H1 (cell line): ENCODE measurements at regions not wholly inside any gene's neighbourhood (a gene's known extent, or its start where the extent isn't known, plus 50 kb on each side); places are given as distances from the start of the nearest gene placed in this dataset.

Experiments
- CTCF ChIA-PET: fragments of 300-600 bp; sonication (Branson Sonifier 250); formaldehyde crosslinking; loops from one replicate; lab custom pipeline; 2021; ENCODE audit not compliant: partially characterized antibody; lab: Charles Lee
- POLR2A ChIA-PET: fragments of 300-600 bp; sonication (Branson Sonifier 250); formaldehyde crosslinking; loops from one replicate; lab custom pipeline; 2021; ENCODE audit warnings: inconsistent platforms; ENCODE audit not compliant: partially characterized antibody; lab: Charles Lee
- DNase-seq, 2 experiments: peaks; one replicate each; pipeline versions ENCODE4 v3.0.0 to v3.0.0-alpha.2; 2010 to 2022; ENCODE audit warnings: low spot score in 2 of 2, low read depth in 1 of 2, mixed read lengths in 1 of 2
- FAIRE-seq: peaks from 2 replicates; lab custom pipeline; 2011; peaks lifted over from hg19 to GRCh38; lab: Jason Lieb, UNC
- H2AFZ ChIP-seq: 2 replicates; pipeline ENCODE4 v1.8.1; 2012; ENCODE audit warnings: low read length, inconsistent platforms
- H2AK5ac ChIP-seq: 2 replicates; pipeline ENCODE4 v1.6.1; 2013; ENCODE audit warnings: low read depth, low read length
- H2BK120ac ChIP-seq: replicated peaks from 2 replicates; pipeline ENCODE3; 2013; ENCODE audit warnings: low read depth, low read length, inconsistent platforms
- H2BK12ac ChIP-seq: 2 replicates; pipeline ENCODE4 v1.6.1; 2013; ENCODE audit warnings: low read depth, low read length
- H2BK15ac ChIP-seq: 2 replicates; pipeline ENCODE4 v1.6.1; 2013; ENCODE audit warnings: low read length
- H2BK20ac ChIP-seq: 2 replicates; pipeline ENCODE4 v1.6.1; 2013; ENCODE audit warnings: low read length
- H2BK5ac ChIP-seq: 2 replicates; pipeline ENCODE4 v1.6.1; 2013; ENCODE audit warnings: low read depth, low read length
- H3K14ac ChIP-seq: 2 replicates; pipeline ENCODE4 v1.6.1; 2013; ENCODE audit warnings: inconsistent platforms; ENCODE audit not compliant: insufficient read length
- H3K18ac ChIP-seq: 2 replicates; pipeline ENCODE4 v1.6.1; 2013; ENCODE audit warnings: low read length; ENCODE audit errors: extremely low read depth
- H3K23ac ChIP-seq: 2 replicates; pipeline ENCODE4 v1.6.1; 2013; ENCODE audit warnings: inconsistent platforms; ENCODE audit not compliant: insufficient read length
- H3K23me2 ChIP-seq: 2 replicates; pipeline ENCODE4 v1.6.1; 2013; ENCODE audit warnings: low read depth, low read length
- H3K27ac ChIP-seq: 2 replicates; pipeline ENCODE4 v1.6.1; 2011; ENCODE audit warnings: low read depth, low read length, inconsistent platforms
- H3K27me3 ChIP-seq, 4 experiments: replicated peaks in 1 of 4; 1 replicate in 1 of 4; 2 replicates in 3 of 4; pipeline versions ENCODE4 v1.6.1 to v1.8.1; 2011 to 2013; ENCODE audit warnings: low read length in 3 of 4, mild to moderate bottlenecking in 3 of 4, inconsistent platforms in 2 of 4, mixed read lengths in 2 of 4, moderate library complexity in 1 of 4; ENCODE audit not compliant: control insufficient read depth in 3 of 4, insufficient read depth in 3 of 4; ENCODE audit errors: extremely low read depth in 1 of 4
- H3K36me3 ChIP-seq, 4 experiments: 2 replicates each; pipeline versions ENCODE4 v1.6.1 to v1.8.1; 2011 to 2013; ENCODE audit warnings: mild to moderate bottlenecking in 4 of 4, low read length in 3 of 4, moderate library complexity in 2 of 4, control low read depth in 1 of 4, inconsistent platforms in 1 of 4; ENCODE audit not compliant: insufficient read depth in 4 of 4, control insufficient read depth in 2 of 4
- H3K4ac ChIP-seq: replicated peaks from 2 replicates; pipeline ENCODE3; 2013; ENCODE audit warnings: low read length, low read depth, mixed read lengths, inconsistent platforms; ENCODE audit not compliant: insufficient read length
- H3K4me1 ChIP-seq, 4 experiments: replicated peaks in 1 of 4; 1 replicate in 1 of 4; 2 replicates in 3 of 4; pipeline versions ENCODE4 v1.6.1 to v1.8.1; 2011 to 2013; ENCODE audit warnings: low read length in 3 of 4, inconsistent platforms in 2 of 4, mixed read lengths in 1 of 4; ENCODE audit not compliant: insufficient read depth in 4 of 4, control insufficient read depth in 3 of 4
- H3K4me2 ChIP-seq, 2 experiments: 2 replicates each; pipeline versions ENCODE4 v1.6.1 to v1.8.1; 2011 to 2013; ENCODE audit warnings: low read depth in 2 of 2, low read length in 2 of 2, control low read depth in 1 of 2, inconsistent platforms in 1 of 2, mild to moderate bottlenecking in 1 of 2; ENCODE audit not compliant: insufficient read depth in 1 of 2
- H3K4me3 ChIP-seq, 4 experiments: fragments of 200-600, 300-600 bp in 1 of 4; sonication (generic), shearing (Covaris generic), sonication (Bioruptor Twin) in 1 of 4; 2 replicates each; pipeline versions ENCODE4 v1.5.1 to v1.8.1; 2011 to 2016; ENCODE audit warnings: low read length in 4 of 4, low read depth in 3 of 4, control low read depth in 2 of 4, inconsistent platforms in 2 of 4, mild to moderate bottlenecking in 2 of 4, mixed read lengths in 1 of 4, moderate library complexity in 1 of 4; ENCODE audit not compliant: insufficient read depth in 2 of 4; ENCODE audit errors: extremely low read depth in 1 of 4
- H3K56ac ChIP-seq: replicated peaks from 2 replicates; pipeline ENCODE3; 2013; ENCODE audit warnings: low read depth, mild to moderate bottlenecking, mixed read lengths, low read length, inconsistent platforms; ENCODE audit not compliant: insufficient read length
- H3K79me1 ChIP-seq: 2 replicates; pipeline ENCODE4 v1.6.1; 2013; ENCODE audit warnings: low read depth, low read length, control low read depth
- H3K79me2 ChIP-seq, 2 experiments: 2 replicates each; pipeline versions ENCODE4 v1.6.1 to v1.8.1; 2012 to 2013; ENCODE audit warnings: low read length in 2 of 2, mild to moderate bottlenecking in 2 of 2, inconsistent platforms in 1 of 2; ENCODE audit not compliant: insufficient read depth in 2 of 2, control insufficient read depth in 1 of 2
- H3K9ac ChIP-seq, 4 experiments: replicated peaks in 1 of 4; 1 replicate in 1 of 4; 2 replicates in 3 of 4; pipeline versions ENCODE4 v1.6.1 to v1.8.1; 2011 to 2013; ENCODE audit warnings: low read depth in 3 of 4, low read length in 3 of 4, control low read depth in 2 of 4, mild to moderate bottlenecking in 2 of 4, moderate library complexity in 2 of 4, inconsistent platforms in 1 of 4; ENCODE audit errors: extremely low read depth in 1 of 4
- H3K9me3 ChIP-seq, 2 experiments: 2 replicates each; pipeline versions ENCODE4 v1.6.1 to v1.8.1; 2012 to 2013; ENCODE audit warnings: mild to moderate bottlenecking in 2 of 2, moderate library complexity in 2 of 2, control low read depth in 1 of 2, inconsistent platforms in 1 of 2, low read depth in 1 of 2, low read length in 1 of 2, mixed read lengths in 1 of 2; ENCODE audit not compliant: insufficient read depth in 2 of 2
- H4K20me1 ChIP-seq, 2 experiments: replicated peaks in 1 of 2; 2 replicates each; pipeline versions ENCODE3 to v1.8.1; 2011 to 2013; ENCODE audit warnings: inconsistent platforms in 2 of 2, low read length in 2 of 2, mild to moderate bottlenecking in 1 of 2; ENCODE audit not compliant: insufficient read depth in 2 of 2, control insufficient read depth in 1 of 2
- H4K5ac ChIP-seq: 2 replicates; pipeline ENCODE4 v1.6.1; 2013; ENCODE audit warnings: low read length, low read depth, mixed read lengths, inconsistent platforms; ENCODE audit not compliant: insufficient read length
- H4K8ac ChIP-seq: 2 replicates; pipeline ENCODE4 v1.8.0; 2013; ENCODE audit warnings: mild to moderate bottlenecking, moderate library complexity, low read length, inconsistent platforms; ENCODE audit not compliant: insufficient read depth; ENCODE audit errors: extremely low read depth
- H4K91ac ChIP-seq: replicated peaks from 2 replicates; pipeline ENCODE3; 2013; ENCODE audit warnings: low read length, mixed read lengths, inconsistent platforms; ENCODE audit not compliant: insufficient read length
- CHD1 ChIP-seq: IDR thresholded peaks from 2 replicates; pipeline ENCODE4 v1.6.1; 2012; ENCODE audit warnings: low read depth, low read length, improper control_type of control experiment
- KDM1A ChIP-seq: fragments of 200-600, 300-600 bp; sonication (generic); IDR thresholded peaks from 2 replicates; pipeline ENCODE4 v1.7.1; 2016; ENCODE audit warnings: mild to moderate bottlenecking, low read length, borderline replicate concordance
- KDM5A ChIP-seq: fragments of 200-600 bp; IDR thresholded peaks from 2 replicates; pipeline ENCODE4 v1.7.1; 2012; ENCODE audit warnings: mild to moderate bottlenecking, low read length, inconsistent platforms, mixed read lengths
- NANOG ChIP-seq: IDR thresholded peaks from 2 replicates; pipeline ENCODE4 v1.6.1; 2011; ENCODE audit warnings: low read length, low read depth, mild to moderate bottlenecking, inconsistent platforms; ENCODE audit not compliant: insufficient read depth, poor library complexity, severe bottlenecking
- PHF8 ChIP-seq: fragments of 200-600 bp; sonication (generic); conservative IDR thresholded peaks from 2 replicates; pipeline ENCODE4 v1.7.1; 2012; ENCODE audit warnings: low read depth, mild to moderate bottlenecking, inconsistent platforms, low read length, moderate library complexity
- POLR2AphosphoS5 ChIP-seq: IDR thresholded peaks from 2 replicates; pipeline ENCODE4 v1.6.1; 2011; ENCODE audit warnings: low read depth, low read length
- WGBS, 2 experiments: shearing (Covaris generic) in 1 of 2; methylation state at CpG; one replicate each; pipeline versions ENCODE4 v1.1.6 to v1.1.7; 2013 to 2015; ENCODE audit warnings: low lambda C conversion rate in 2 of 2, mixed read lengths in 2 of 2, inconsistent platforms in 1 of 2, low coverage in 1 of 2, missing lambda C conversion rate in 1 of 2; ENCODE audit not compliant: insufficient replicate concordance in 2 of 2, insufficient coverage in 1 of 2, insufficient read length in 1 of 2; ENCODE audit errors: extremely low coverage in 1 of 2, missing lambda C conversion rate in 1 of 2; 5-methylcytosine and 5-hydroxymethylcytosine counted together

- H2AK5ac ChIP-seq = no peak overlapping the region
- H2BK12ac ChIP-seq = no peak overlapping the region
- no peaks in the 10 kb centered on the region for H3K79me2 ChIP-seq
- no peak for DNase-seq
- no peak overlapping the region for H3K9ac ChIP-seq
- H3K18ac ChIP-seq = no peak overlapping the region
- H3K14ac ChIP-seq = no peak overlapping the region
- no peak overlapping the region for H2BK120ac ChIP-seq
- no peaks in the 10 kb centered on the region for H4K20me1 ChIP-seq
- POLR2A ChIA-PET = no interaction called here
- H3K79me1 ChIP-seq = no peaks in the 10 kb centered on the region
- H2BK15ac ChIP-seq = no peak overlapping the region
- no peak overlapping the region for H4K8ac ChIP-seq
- H3K36me3 ChIP-seq = no peaks in the 10 kb centered on the region
- no peak overlapping the region for H2BK20ac ChIP-seq
- CTCF ChIA-PET = interaction anchor here (1.0 kb wide), 1 partner anchor 121 kb away, joined by 3 read pairs; no protein-coding TSS in a partner anchor
- no peak overlapping the region for H4K91ac ChIP-seq
- no peak overlapping the region for H2AFZ ChIP-seq
- H3K4ac ChIP-seq = no peak overlapping the region
- no peak overlapping the region for H3K27ac ChIP-seq
- no peak overlapping the region for H3K56ac ChIP-seq
- no peak overlapping the region for H2BK5ac ChIP-seq
- no peak for FAIRE-seq
- H3K4me1 ChIP-seq = peaks cover 0 to 2% (median 0%) of the 10 kb centered on the region in 4 experiments; a peak in 1 of 7 replicates
- no peak overlapping the region for H3K23ac ChIP-seq
- no peaks in the 10 kb centered on the region for H3K23me2 ChIP-seq
- no peak overlapping the region for H3K4me3 ChIP-seq
- H4K5ac ChIP-seq = no peak overlapping the region
- no peak overlapping the region for H3K4me2 ChIP-seq
- 0% methylated on average over 1 of the region's 1 CpG; no CpG with 5 or more reads in 1 of the 2 experiments for WGBS, 2 experiments
- H3K27me3 ChIP-seq = no peaks in the 10 kb centered on the region
- no peaks in the 10 kb centered on the region for H3K9me3 ChIP-seq
- TF ChIP-seq KDM5A = no peak
- no peak for TF ChIP-seq POLR2AphosphoS5
- TF ChIP-seq NANOG = no peak
- no peak for TF ChIP-seq KDM1A
- no peak for TF ChIP-seq CHD1
- TF ChIP-seq PHF8 = no peak
Measured at GRCh38 chr18:27478459-27478858, 293.4 kb upstream of the CHST9 start.
